Ishikawa (cell line): ENCODE measurements at regions not wholly inside any gene's neighbourhood (a gene's known extent, or its start where the extent isn't known, plus 50 kb on each side); places are given as distances from the start of the nearest gene placed in this dataset.

Source experiments
- CEBPB ChIP-seq: IDR thresholded peaks from 2 replicates; pipeline ENCODE4 v1.6.1; 2012
- CREB1 ChIP-seq: IDR thresholded peaks from 2 replicates; pipeline ENCODE4 v1.6.1; 2012; ENCODE audit warnings: low read depth
- EGR1 ChIP-seq: IDR thresholded peaks from 2 replicates; pipeline ENCODE4 v1.6.1; 2012
- EP300 ChIP-seq: IDR thresholded peaks from 2 replicates; pipeline ENCODE4 v1.6.1; 2012; ENCODE audit warnings: borderline replicate concordance
- FOXM1 ChIP-seq: IDR thresholded peaks from 2 replicates; pipeline ENCODE4 v1.6.1; 2012; ENCODE audit warnings: low read depth, borderline replicate concordance
- MAX ChIP-seq: IDR thresholded peaks from 2 replicates; pipeline ENCODE4 v1.6.1; 2012
- NFIC ChIP-seq: IDR thresholded peaks from 2 replicates; pipeline ENCODE4 v1.6.1; 2012
- RAD21 ChIP-seq: IDR thresholded peaks from 2 replicates; pipeline ENCODE4 v1.6.1; 2012; ENCODE audit warnings: low read depth
- REST ChIP-seq: IDR thresholded peaks from 2 replicates; pipeline ENCODE4 v1.6.1; 2012; ENCODE audit warnings: low read depth, mild to moderate bottlenecking
- TAF1 ChIP-seq: IDR thresholded peaks from 2 replicates; pipeline ENCODE4 v1.6.1; 2012; ENCODE audit warnings: low read depth, mild to moderate bottlenecking
- TCF12 ChIP-seq: IDR thresholded peaks from 2 replicates; pipeline ENCODE4 v1.6.1; 2012; ENCODE audit warnings: low read depth
- TEAD4 ChIP-seq: IDR thresholded peaks from 2 replicates; pipeline ENCODE4 v1.6.1; 2012
- USF1 ChIP-seq: IDR thresholded peaks from 2 replicates; pipeline ENCODE4 v1.6.1; 2012
- YY1 ChIP-seq: IDR thresholded peaks from 2 replicates; pipeline ENCODE4 v1.6.1; 2012; ENCODE audit warnings: low read depth
- ZBTB7A ChIP-seq: IDR thresholded peaks from 2 replicates; pipeline ENCODE4 v1.6.1; 2012; ENCODE audit warnings: low read depth

- TF ChIP-seq TEAD4 (no peak), TAF1 (no peak), ZBTB7A (no peak), EGR1 (no peak), REST (no peak), USF1 (no peak), MAX (no peak), EP300 (no peak), RAD21 (no peak), FOXM1 (no peak), NFIC (no peak), CREB1 (no peak), TCF12 (no peak), CEBPB (no peak), YY1 (no peak)
Measured at GRCh38 chr3:35380196-35380595, 259.1 kb upstream of the ARPP21 start.

- no peak for TF ChIP-seq TAF1
- TF ChIP-seq TEAD4 = no peak
- TF ChIP-seq YY1 = no peak
- no peak for TF ChIP-seq CEBPB
- no peak for TF ChIP-seq USF1
- no peak for TF ChIP-seq EP300
- no peak for TF ChIP-seq EGR1
- TF ChIP-seq NFIC = no peak
- TF ChIP-seq RAD21 = no peak
- no peak for TF ChIP-seq ZBTB7A
- no peak for TF ChIP-seq FOXM1
- TF ChIP-seq CREB1 = no peak
- no peak for TF ChIP-seq REST
- no peak for TF ChIP-seq TCF12
- TF ChIP-seq MAX = no peak
Measured at GRCh38 chr3:35383216-35383615, 256.1 kb upstream of the ARPP21 start.

- TF ChIP-seq TEAD4 = no peak
- TF ChIP-seq YY1 = no peak
- no peak for TF ChIP-seq REST
- TF ChIP-seq TAF1 = no peak
- TF ChIP-seq CEBPB = no peak
- TF ChIP-seq MAX = no peak
- no peak for TF ChIP-seq ZBTB7A
- TF ChIP-seq EP300 = no peak
Measured at GRCh38 chr3:35383719-35384555, 255.4 kb upstream of the ARPP21 start.

- TF ChIP-seq NFIC = no peak
- no peak for TF ChIP-seq TCF12
- TF ChIP-seq CEBPB = no peak
- TF ChIP-seq RAD21 = no peak
- TF ChIP-seq ZBTB7A = no peak
- TF ChIP-seq TEAD4 = no peak
- no peak for TF ChIP-seq TAF1
- no peak for TF ChIP-seq MAX
- TF ChIP-seq REST = no peak
- TF ChIP-seq EP300 = no peak
- no peak for TF ChIP-seq FOXM1
Measured at GRCh38 chr3:35385271-35385670, 254.1 kb upstream of the ARPP21 start.
